Mammary epithelial cell (primary cell): ENCODE measurements at regions not wholly inside any gene's neighbourhood (a gene's known extent, or its start where the extent isn't known, plus 50 kb on each side); places are given as distances from the start of the nearest gene placed in this dataset.

Experiments
- EZH2 ChIP-seq: IDR thresholded peaks from 2 replicates; pipeline ENCODE4 v1.6.1; 2012; ENCODE audit warnings: low read length, inconsistent platforms, borderline replicate concordance
- TF ChIP-seq, protein P1 (sequence below), 2 donors: IDR thresholded peaks in 1 of 2; conservative IDR thresholded peaks in 1 of 2; 2 replicates each; pipeline ENCODE4 v1.5.1; 2011 to 2012; ENCODE audit warnings: inconsistent platforms in 2 of 2, low read length in 2 of 2, mild to moderate bottlenecking in 2 of 2, control low read depth in 1 of 2, low read depth in 1 of 2; ENCODE audit not compliant: insufficient read depth in 1 of 2; ENCODE audit errors: extremely low read depth in 1 of 2

DNA sequence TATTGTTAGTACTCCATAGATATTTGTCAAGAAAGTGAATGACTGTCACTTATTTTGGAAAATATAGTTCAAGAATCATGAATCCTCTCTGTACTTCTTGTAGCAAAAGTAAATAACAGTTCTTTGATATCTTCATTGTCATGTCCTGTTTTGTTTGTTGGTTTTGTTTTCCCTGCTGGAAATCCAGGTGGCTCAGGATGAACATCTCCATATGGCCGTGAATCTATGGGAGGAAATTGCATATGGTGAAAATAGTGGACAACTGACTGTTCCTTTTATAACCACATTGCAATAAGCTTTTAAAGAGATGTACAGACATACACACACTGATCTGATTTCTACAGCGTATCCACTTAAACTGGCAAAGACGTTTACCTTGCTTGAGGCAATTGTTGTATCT, 637.0 kb upstream of the RBFOX1 start:
- TF ChIP-seq, protein P1, sequence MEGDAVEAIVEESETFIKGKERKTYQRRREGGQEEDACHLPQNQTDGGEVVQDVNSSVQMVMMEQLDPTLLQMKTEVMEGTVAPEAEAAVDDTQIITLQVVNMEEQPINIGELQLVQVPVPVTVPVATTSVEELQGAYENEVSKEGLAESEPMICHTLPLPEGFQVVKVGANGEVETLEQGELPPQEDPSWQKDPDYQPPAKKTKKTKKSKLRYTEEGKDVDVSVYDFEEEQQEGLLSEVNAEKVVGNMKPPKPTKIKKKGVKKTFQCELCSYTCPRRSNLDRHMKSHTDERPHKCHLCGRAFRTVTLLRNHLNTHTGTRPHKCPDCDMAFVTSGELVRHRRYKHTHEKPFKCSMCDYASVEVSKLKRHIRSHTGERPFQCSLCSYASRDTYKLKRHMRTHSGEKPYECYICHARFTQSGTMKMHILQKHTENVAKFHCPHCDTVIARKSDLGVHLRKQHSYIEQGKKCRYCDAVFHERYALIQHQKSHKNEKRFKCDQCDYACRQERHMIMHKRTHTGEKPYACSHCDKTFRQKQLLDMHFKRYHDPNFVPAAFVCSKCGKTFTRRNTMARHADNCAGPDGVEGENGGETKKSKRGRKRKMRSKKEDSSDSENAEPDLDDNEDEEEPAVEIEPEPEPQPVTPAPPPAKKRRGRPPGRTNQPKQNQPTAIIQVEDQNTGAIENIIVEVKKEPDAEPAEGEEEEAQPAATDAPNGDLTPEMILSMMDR (conservative IDR thresholded peaks at IDR 0.05 in 1 of 2, IDR thresholded peaks at IDR 0.05 in 1 of 2; ENCODE audit: extremely low read depth in 1 of 2, insufficient read depth in 1 of 2, low read depth in 1 of 2, low read length in 2 of 2), result no peak
- no peak for TF ChIP-seq EZH2
